ENCODE measurements at regions not wholly inside any gene's neighbourhood (a gene's known extent, or its start where the extent isn't known, plus 50 kb on each side); places are given as distances from the start of the nearest gene placed in this dataset.

- DNase-seq (ENCODE audit: low spot score), result no peak
These were observed 875.1 kb upstream of the EPHA6 start for GRCh38 chr3:95939235-95939809.

DNA sequence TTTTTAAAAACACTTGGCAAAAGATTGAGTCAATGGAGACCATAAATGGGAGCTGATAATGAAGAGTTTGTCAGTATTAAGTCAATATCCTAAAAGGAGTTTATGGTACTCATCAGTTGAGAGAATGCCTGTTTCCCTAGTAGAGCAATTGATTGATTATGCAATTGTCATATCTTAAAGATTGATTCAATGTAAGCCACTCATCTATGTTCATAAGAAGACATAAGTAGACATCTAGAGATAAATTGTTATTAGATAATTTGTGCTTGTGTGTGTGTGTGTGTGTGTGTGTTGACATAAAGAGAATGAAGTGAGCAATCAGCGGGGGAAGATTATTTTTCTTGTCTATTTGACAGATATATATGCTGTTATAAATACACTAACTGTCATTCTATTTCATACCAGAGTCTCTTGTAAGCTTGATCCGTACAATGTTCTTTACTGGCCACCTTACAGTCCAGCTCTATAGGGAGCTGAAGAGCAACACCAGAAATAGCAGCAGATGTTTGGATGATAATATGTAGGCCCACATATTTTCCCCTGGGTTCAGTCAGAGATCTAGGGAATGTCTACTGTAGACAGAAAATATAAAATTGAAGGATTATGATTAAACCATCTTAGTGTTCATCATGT, 848.6 kb upstream of the EPHA6 start:
- DNase-seq (ENCODE audit: low spot score), result no peak

GRCh38 chr3:95971573-95971972, 842.8 kb upstream of the EPHA6 start:
- no peak for DNase-seq (ENCODE audit: low spot score)

- DNase-seq (ENCODE audit: low spot score), result no peak
These were observed 820.1 kb upstream of the EPHA6 start for GRCh38 chr3:95994338-95994737.

- no peak for DNase-seq (ENCODE audit: low spot score)
These were observed 813.4 kb upstream of the EPHA6 start for GRCh38 chr3:96000966-96001365.

- DNase-seq (ENCODE audit: low spot score), result no peak
These were observed 806.7 kb upstream of the EPHA6 start for GRCh38 chr3:96007650-96008195.

DNA sequence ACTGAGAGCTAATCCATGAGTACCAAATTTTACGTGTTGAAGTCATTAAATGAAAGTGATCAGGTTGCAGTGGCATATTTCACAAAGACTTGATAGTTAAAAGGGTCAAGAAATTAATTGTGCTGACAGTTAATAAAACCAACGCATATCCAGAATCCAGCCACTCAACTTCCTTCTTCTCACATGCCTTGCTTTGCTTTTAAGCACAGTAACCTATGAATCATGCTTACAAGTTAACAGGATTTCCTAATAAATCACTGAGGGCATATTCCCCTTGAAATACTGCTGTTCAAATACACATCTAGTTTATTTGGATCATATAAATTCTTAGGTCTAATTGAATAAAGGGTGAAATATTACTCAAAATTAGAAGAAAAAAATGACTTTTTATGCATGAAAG, 801.5 kb upstream of the EPHA6 start:
- DNase-seq (ENCODE audit: low spot score), result no peak

DNA sequence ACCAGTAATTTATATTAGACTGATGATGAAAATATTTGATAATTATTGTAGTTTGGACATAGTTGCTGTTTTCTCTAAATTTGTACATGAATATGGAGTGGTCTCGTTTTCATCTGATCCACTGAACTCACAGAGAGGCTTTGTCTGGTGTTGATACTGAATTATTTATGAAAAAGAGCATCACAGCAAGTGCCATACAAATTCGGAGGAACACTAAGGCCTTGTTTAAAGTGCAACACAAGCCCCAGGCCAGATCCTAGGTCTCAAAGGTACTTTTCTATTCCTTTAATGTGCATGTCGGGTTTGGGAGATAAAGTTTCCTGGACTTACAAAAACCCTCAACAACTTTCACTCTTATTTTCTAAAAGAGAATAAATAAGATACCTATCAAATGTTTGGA, 796.8 kb upstream of the EPHA6 start:
- no peak for DNase-seq (ENCODE audit: low spot score)

- DNase-seq (ENCODE audit: low spot score), result no peak
These were observed 791.7 kb upstream of the EPHA6 start for GRCh38 chr3:96022676-96023075.

GRCh38 chr3:96027718-96028117, 786.7 kb upstream of the EPHA6 start:
- no peak for DNase-seq (ENCODE audit: low spot score)

GRCh38 chr3:96039632-96040031, 774.8 kb upstream of the EPHA6 start:
- DNase-seq (ENCODE audit: low spot score), result no peak

DNA sequence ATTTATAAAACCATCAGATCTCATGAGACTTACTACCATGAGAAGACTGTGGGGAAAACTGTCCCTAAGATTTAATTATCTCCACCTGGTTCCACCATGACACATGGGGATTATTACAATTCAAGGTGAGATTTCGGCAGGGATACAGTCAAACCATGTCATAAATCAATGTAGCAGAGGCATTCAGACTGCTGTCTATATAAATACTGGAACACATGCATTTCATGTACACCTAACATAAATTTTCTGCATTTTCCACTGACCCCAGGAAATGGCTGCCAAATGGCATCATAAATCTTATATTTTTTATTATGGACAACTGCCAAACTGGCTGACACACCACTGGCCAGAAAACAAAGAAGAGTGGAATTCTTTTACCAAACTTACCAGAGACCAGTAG, 755.1 kb upstream of the EPHA6 start:
- no peak for DNase-seq (ENCODE audit: low spot score)

GRCh38 chr3:96069065-96069464, 745.3 kb upstream of the EPHA6 start:
- no peak for DNase-seq (ENCODE audit: low spot score)

- DNase-seq (ENCODE audit: low spot score), result no peak
These were observed 743.7 kb upstream of the EPHA6 start for GRCh38 chr3:96070678-96071077.

GRCh38 chr3:96071097-96071496, 743.3 kb upstream of the EPHA6 start:
- no peak for DNase-seq (ENCODE audit: low spot score)

DNA sequence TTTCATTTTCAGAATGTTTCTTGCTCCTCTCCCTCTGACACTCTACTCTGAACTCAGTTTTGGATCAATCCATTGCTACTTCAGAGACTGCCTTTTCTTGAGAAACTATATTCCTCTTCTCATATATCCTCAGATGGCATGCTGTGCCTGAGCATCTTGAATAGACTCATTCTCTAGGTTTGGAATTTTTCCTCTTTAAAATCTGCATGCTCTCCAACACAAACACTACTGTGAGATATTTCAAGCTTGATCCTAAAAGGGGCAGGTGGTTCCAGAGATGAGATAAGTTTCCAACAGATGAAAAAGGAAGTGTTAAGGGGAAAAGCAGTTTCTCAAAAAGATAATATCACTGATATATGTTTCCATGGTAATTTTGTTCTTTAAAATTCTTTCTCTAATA, 742.2 kb upstream of the EPHA6 start:
- no peak for DNase-seq (ENCODE audit: low spot score)

DNA sequence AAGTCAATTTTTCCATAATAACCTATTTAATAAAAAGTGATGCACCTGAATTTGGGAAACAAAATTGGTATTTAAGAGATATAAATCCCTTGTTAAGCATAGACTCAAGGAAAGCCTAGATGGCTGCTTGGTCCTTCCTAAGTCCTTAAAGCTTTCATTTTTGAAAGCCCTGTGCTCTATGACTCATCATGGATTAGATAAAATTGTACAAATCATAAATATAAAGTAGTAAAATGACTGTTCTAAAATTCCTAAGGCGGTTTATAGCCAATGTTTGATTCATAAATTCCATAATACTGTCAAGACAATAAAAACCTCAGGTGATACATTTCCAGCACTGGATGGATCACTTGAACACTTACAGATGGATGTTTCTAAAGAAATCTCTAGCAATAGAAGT, 730.8 kb upstream of the EPHA6 start:
- DNase-seq (ENCODE audit: low spot score), result no peak

- no peak for DNase-seq (ENCODE audit: low spot score)
These were observed 728.4 kb upstream of the EPHA6 start for GRCh38 chr3:96086018-96086417.

DNA sequence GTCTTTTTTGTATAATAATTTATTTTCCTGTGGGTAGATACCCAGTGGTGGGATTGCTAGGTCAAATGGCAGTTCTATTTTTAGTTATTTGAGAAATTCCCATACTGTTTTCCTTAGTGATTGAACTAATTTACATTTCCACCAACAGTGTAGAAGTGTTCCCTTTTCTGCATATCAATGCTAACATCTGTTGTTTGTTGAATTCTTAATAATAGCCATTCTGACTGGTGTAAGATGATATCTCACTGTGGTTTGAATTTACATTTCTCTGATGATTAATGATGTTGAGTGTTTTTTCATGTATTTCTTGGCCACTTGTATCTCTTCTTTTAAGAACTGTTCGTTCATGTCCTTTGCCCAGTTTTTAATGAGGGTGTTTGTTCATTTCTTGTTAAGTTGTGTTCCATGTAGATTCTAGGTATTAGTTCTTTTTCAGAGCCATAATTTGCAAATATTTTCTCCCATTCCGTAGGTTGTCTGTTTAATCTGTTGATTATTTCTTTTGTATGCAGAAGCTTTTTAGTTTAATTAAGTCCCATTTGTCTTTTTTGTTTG, 713.3 kb upstream of the EPHA6 start:
- no peak for DNase-seq (ENCODE audit: low spot score)

DNA sequence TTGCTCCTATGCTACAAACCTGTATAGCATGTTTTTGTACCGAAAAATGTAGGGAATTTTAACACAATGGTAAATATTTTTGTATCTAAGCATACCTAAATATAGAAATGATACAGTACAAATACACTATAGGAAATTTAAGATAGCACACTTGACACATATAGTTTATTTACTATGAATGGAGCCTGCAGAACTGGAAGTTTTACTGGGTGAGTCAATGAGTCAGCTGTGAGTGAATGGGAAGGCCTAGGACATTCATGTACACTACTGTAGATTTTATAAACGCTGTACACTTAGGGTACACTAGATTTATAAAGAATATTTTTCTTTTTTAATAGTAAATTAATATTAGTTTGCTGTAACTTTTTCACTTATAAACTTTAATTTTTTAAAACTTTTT, 707.7 kb upstream of the EPHA6 start:
- DNase-seq (ENCODE audit: low spot score), result no peak

Data from D341Med (cell line).